Neural cell (in vitro differentiated cells): ENCODE measurements at regions not wholly inside any gene's neighbourhood (a gene's known extent, or its start where the extent isn't known, plus 50 kb on each side); places are given as distances from the start of the nearest gene placed in this dataset.

Experiments used
- H2AFZ ChIP-seq: fragments of 200-600, 300-800 bp; sonication (generic), shearing (Covaris generic); 2 replicates; pipeline ENCODE4 v1.6.0; 2014; ENCODE audit warnings: low read depth, mild to moderate bottlenecking, antibody characterized with exemption, low read length, moderate library complexity
- H3F3A ChIP-seq: fragments of 200-600 bp; shearing (Covaris generic); 2 replicates; pipeline ENCODE4 v1.6.1; 2016; ENCODE audit warnings: mild to moderate bottlenecking, moderate library complexity, mixed read lengths, antibody characterized with exemption, low read length; ENCODE audit not compliant: insufficient read depth, poor library complexity, severe bottlenecking
- H3K27ac ChIP-seq: fragments of 200-600, 300-800 bp; sonication (generic), shearing (Covaris generic); 2 replicates; pipeline ENCODE4 v1.5.1; 2014; ENCODE audit warnings: mild to moderate bottlenecking, low read length, moderate library complexity
- H3K27me3 ChIP-seq: fragments of 300-800, 200-600 bp; sonication (generic), shearing (Covaris generic); 2 replicates; pipeline ENCODE4 v1.6.0; 2014; ENCODE audit warnings: mild to moderate bottlenecking, low read depth, low read length, moderate library complexity; ENCODE audit not compliant: insufficient read depth
- H3K36me3 ChIP-seq: fragments of 300-800, 200-600 bp; sonication (generic), shearing (Covaris generic); 2 replicates; pipeline ENCODE4 v1.5.1; 2014; ENCODE audit warnings: mild to moderate bottlenecking, antibody characterized with exemption, low read length, moderate library complexity; ENCODE audit not compliant: insufficient read depth
- H3K4me2 ChIP-seq: fragments of 300-800, 200-600 bp; sonication (generic), shearing (Covaris generic); 2 replicates; pipeline ENCODE4 v1.6.0; 2014; ENCODE audit warnings: mild to moderate bottlenecking, low read length
- H3K4me3 ChIP-seq: fragments of 300-800, 200-600 bp; sonication (generic), shearing (Covaris generic); 2 replicates; pipeline ENCODE4 v1.5.1; 2014; ENCODE audit warnings: mild to moderate bottlenecking, low read length, moderate library complexity
- H3K79me2 ChIP-seq: fragments of 200-600 bp; shearing (Covaris generic); replicated peaks from 2 replicates; pipeline ENCODE4 v1.6.0; 2014; ENCODE audit warnings: mild to moderate bottlenecking, low read length, moderate library complexity; ENCODE audit not compliant: insufficient read depth
- H3K9ac ChIP-seq: fragments of 300-800, 200-600 bp; sonication (generic), shearing (Covaris generic); 2 replicates; pipeline ENCODE4 v1.6.1; 2016; ENCODE audit warnings: mild to moderate bottlenecking, low read length, mixed read lengths
- H3K9me2 ChIP-seq: fragments of 200-600 bp; shearing (Covaris generic); 2 replicates; pipeline ENCODE4 v1.6.1; 2016; ENCODE audit warnings: mild to moderate bottlenecking, low read length, mixed read lengths; ENCODE audit not compliant: insufficient read depth
- H3K9me3 ChIP-seq: fragments of 200-600, 300-800 bp; sonication (generic), shearing (Covaris generic); 2 replicates; pipeline ENCODE4 v1.6.1; 2016; ENCODE audit warnings: mild to moderate bottlenecking, mixed run types, low read length, moderate library complexity, mixed read lengths
- H4K20me1 ChIP-seq: fragments of 200-600 bp; shearing (Covaris generic); 2 replicates; pipeline ENCODE4 v1.6.1; 2016; ENCODE audit warnings: mild to moderate bottlenecking, mixed run types; ENCODE audit not compliant: insufficient read depth
- EP300 ChIP-seq: fragments of 450-650 bp; conservative IDR thresholded peaks from 2 replicates; pipeline ENCODE4 v1.6.1; 2014; ENCODE audit warnings: antibody characterized with exemption, mild to moderate bottlenecking, moderate library complexity; ENCODE audit not compliant: poor library complexity, severe bottlenecking
- EZH2 ChIP-seq: fragments of 200-600, 300-800 bp; shearing (Covaris generic), sonication (generic); IDR thresholded peaks from 2 replicates; pipeline ENCODE4 v1.6.1; 2014; ENCODE audit warnings: antibody characterized with exemption, low read length, borderline replicate concordance, mild to moderate bottlenecking; ENCODE audit not compliant: insufficient read depth, poor library complexity, severe bottlenecking
- MXI1 ChIP-seq: fragments of 450-650 bp; conservative IDR thresholded peaks from 2 replicates; pipeline ENCODE4 v1.6.1; 2014; ENCODE audit warnings: antibody characterized with exemption, mild to moderate bottlenecking; ENCODE audit not compliant: poor library complexity, severe bottlenecking
- POLR2AphosphoS5 ChIP-seq: IDR thresholded peaks from 2 replicates; pipeline ENCODE4 v1.6.1; 2012
- RAD21 ChIP-seq: fragments of 450-650 bp; conservative IDR thresholded peaks from 2 replicates; pipeline ENCODE4 v1.6.1; 2014; ENCODE audit warnings: antibody characterized with exemption, mild to moderate bottlenecking, moderate library complexity
- REST ChIP-seq: IDR thresholded peaks from 2 replicates; pipeline ENCODE4 v1.6.1; 2012; ENCODE audit warnings: borderline replicate concordance
- SMC3 ChIP-seq: fragments of 450-650 bp; conservative IDR thresholded peaks from 2 replicates; pipeline ENCODE4 v1.6.1; 2014; ENCODE audit warnings: antibody characterized with exemption, mild to moderate bottlenecking, moderate library complexity; ENCODE audit not compliant: poor library complexity
- TAF1 ChIP-seq: IDR thresholded peaks from 2 replicates; pipeline ENCODE4 v1.6.1; 2012; ENCODE audit warnings: low read depth
- TF ChIP-seq, protein P1 (sequence below): fragments of 450-650 bp; IDR thresholded peaks from 2 replicates; pipeline ENCODE4 v1.5.1; 2014; ENCODE audit warnings: antibody characterized with exemption, mild to moderate bottlenecking, moderate library complexity; ENCODE audit not compliant: poor library complexity, severe bottlenecking

- Histone ChIP-seq H3K9ac (no peak overlapping the region), H3K9me3 (no peaks in the 10 kb centered on the region), H3K36me3 (no peaks in the 10 kb centered on the region), H3K9me2 (no peaks in the 10 kb centered on the region), H3F3A (no peaks in the 10 kb centered on the region), H3K27me3 (no peaks in the 10 kb centered on the region), H3K79me2 (no peaks in the 10 kb centered on the region), H3K4me3 (no peak overlapping the region), H3K27ac (no peak overlapping the region), H2AFZ (no peak overlapping the region), H4K20me1 (no peaks in the 10 kb centered on the region), H3K4me2 (no peak overlapping the region)
- TF ChIP-seq REST (no peak), EP300 (no peak), EZH2 (no peak), RAD21 (no peak), TAF1 (no peak), MXI1 (no peak), SMC3 (no peak), POLR2AphosphoS5 (no peak)
- TF ChIP-seq, protein P1, sequence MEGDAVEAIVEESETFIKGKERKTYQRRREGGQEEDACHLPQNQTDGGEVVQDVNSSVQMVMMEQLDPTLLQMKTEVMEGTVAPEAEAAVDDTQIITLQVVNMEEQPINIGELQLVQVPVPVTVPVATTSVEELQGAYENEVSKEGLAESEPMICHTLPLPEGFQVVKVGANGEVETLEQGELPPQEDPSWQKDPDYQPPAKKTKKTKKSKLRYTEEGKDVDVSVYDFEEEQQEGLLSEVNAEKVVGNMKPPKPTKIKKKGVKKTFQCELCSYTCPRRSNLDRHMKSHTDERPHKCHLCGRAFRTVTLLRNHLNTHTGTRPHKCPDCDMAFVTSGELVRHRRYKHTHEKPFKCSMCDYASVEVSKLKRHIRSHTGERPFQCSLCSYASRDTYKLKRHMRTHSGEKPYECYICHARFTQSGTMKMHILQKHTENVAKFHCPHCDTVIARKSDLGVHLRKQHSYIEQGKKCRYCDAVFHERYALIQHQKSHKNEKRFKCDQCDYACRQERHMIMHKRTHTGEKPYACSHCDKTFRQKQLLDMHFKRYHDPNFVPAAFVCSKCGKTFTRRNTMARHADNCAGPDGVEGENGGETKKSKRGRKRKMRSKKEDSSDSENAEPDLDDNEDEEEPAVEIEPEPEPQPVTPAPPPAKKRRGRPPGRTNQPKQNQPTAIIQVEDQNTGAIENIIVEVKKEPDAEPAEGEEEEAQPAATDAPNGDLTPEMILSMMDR = no peak
Observed at GRCh38 chr16:86039606-86040005, 140.6 kb downstream of the IRF8 start.

DNA sequence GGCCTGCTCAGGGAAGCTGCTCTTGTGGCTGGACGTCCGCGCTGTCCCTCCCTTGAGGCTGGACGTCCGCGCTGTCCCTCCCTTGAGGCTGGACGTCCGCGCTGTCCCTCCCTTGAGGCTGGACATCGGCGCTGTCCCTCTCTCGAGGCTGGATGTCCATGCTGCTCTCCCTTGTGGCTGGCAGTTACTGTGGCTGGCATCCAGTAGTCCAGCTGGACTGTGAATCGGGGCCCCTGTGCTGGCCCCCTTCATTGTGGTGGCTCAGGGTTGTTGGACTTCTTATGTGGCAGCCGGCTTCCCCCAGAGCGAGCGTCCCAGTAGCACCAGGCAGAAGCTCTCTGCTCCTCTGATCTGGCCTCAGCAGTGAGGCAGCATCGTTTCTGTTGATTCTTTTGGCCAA, 141.5 kb downstream of the IRF8 start:
- H3K4me3 ChIP-seq = no peak overlapping the region
- H3K9me2 ChIP-seq = no peaks in the 10 kb centered on the region
- H4K20me1 ChIP-seq = no peaks in the 10 kb centered on the region
- no peaks in the 10 kb centered on the region for H3F3A ChIP-seq
- no peak overlapping the region for H3K4me2 ChIP-seq
- no peak overlapping the region for H2AFZ ChIP-seq
- no peaks in the 10 kb centered on the region for H3K9me3 ChIP-seq
- no peaks in the 10 kb centered on the region for H3K79me2 ChIP-seq
- H3K36me3 ChIP-seq = no peaks in the 10 kb centered on the region
- TF ChIP-seq REST (no peak), EP300 (no peak), EZH2 (no peak), POLR2AphosphoS5 (no peak), SMC3 (no peak), TAF1 (no peak), MXI1 (no peak), RAD21 (no peak)
- TF ChIP-seq, protein P1 = no peak
- H3K27ac ChIP-seq = no peak overlapping the region
- no peaks in the 10 kb centered on the region for H3K27me3 ChIP-seq
- H3K9ac ChIP-seq = no peak overlapping the region
